GM12878 (cell line): ENCODE measurements at regions not wholly inside any gene's neighbourhood (a gene's known extent, or its start where the extent isn't known, plus 50 kb on each side); places are given as distances from the start of the nearest gene placed in this dataset.

Experiments used
- BMI1 ChIP-seq: fragments of 450-650 bp; IDR thresholded peaks from 2 replicates; pipeline ENCODE4 v1.6.1; 2016; ENCODE audit warnings: mild to moderate bottlenecking, moderate library complexity, borderline replicate concordance
- EP300 ChIP-seq, 2 experiments: fragments of 150-350 bp in 1 of 2; IDR thresholded peaks; 2 replicates each; pipeline ENCODE4 v1.6.1; 2011 to 2012; ENCODE audit warnings: low read depth in 2 of 2, low read length in 2 of 2, borderline replicate concordance in 1 of 2, improper control_type of control experiment in 1 of 2, inconsistent platforms in 1 of 2; ENCODE audit not compliant: control insufficient read depth in 1 of 2
- NR2C1 ChIP-seq: fragments of 450-650 bp; IDR thresholded peaks from 2 replicates; pipeline ENCODE4 v1.6.1; 2017; ENCODE audit warnings: antibody characterized with exemption, mild to moderate bottlenecking, moderate library complexity
- TCF12 ChIP-seq: IDR thresholded peaks from 2 replicates; pipeline ENCODE4 v1.6.1; 2011; ENCODE audit warnings: low read depth, mild to moderate bottlenecking, low read length
- TF ChIP-seq, protein P1 (sequence below): fragments of 450-650 bp; formaldehyde crosslinking; IDR thresholded peaks from 2 replicates; pipeline ENCODE4 v1.4.0; 2020; ENCODE audit warnings: mild to moderate bottlenecking, moderate library complexity
- TF ChIP-seq, protein P2 (sequence below): fragments of 450-650 bp; IDR thresholded peaks from 2 replicates; pipeline ENCODE4 v1.6.1; 2018; ENCODE audit warnings: mild to moderate bottlenecking, low read depth, moderate library complexity; ENCODE audit not compliant: partially characterized antibody
- TF ChIP-seq, protein P3 (sequence below): IDR thresholded peaks from 2 replicates; pipeline ENCODE4 v1.6.1; 2012; ENCODE audit warnings: mild to moderate bottlenecking, low read depth, low read length
- TF ChIP-seq, protein P4 (sequence below): fragments of 450-650 bp; IDR thresholded peaks from 2 replicates; pipeline ENCODE4 v1.6.1; 2017; ENCODE audit warnings: mild to moderate bottlenecking, moderate library complexity

DNA sequence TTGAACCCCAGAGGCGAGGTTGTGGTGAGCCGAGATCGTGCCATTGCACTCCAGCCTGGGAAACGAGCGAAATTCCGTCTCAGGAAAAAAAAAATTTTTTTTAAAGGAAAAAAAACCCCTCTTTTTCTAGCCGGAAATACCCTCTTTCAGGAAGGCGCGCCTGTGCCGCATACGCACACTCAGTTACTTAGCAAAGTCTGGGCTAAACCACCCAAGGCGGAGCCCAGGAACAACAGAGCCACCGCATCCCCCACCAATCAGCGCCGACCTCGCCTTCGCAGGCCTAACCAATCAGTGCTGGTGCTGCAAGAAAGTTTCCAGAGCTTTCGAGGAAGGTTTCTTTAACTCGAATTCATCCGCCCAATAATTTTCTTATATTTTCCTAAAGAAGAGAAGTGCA is 510.4 kb downstream of the KCNJ18 start (continued):
- TF ChIP-seq, protein P1, sequence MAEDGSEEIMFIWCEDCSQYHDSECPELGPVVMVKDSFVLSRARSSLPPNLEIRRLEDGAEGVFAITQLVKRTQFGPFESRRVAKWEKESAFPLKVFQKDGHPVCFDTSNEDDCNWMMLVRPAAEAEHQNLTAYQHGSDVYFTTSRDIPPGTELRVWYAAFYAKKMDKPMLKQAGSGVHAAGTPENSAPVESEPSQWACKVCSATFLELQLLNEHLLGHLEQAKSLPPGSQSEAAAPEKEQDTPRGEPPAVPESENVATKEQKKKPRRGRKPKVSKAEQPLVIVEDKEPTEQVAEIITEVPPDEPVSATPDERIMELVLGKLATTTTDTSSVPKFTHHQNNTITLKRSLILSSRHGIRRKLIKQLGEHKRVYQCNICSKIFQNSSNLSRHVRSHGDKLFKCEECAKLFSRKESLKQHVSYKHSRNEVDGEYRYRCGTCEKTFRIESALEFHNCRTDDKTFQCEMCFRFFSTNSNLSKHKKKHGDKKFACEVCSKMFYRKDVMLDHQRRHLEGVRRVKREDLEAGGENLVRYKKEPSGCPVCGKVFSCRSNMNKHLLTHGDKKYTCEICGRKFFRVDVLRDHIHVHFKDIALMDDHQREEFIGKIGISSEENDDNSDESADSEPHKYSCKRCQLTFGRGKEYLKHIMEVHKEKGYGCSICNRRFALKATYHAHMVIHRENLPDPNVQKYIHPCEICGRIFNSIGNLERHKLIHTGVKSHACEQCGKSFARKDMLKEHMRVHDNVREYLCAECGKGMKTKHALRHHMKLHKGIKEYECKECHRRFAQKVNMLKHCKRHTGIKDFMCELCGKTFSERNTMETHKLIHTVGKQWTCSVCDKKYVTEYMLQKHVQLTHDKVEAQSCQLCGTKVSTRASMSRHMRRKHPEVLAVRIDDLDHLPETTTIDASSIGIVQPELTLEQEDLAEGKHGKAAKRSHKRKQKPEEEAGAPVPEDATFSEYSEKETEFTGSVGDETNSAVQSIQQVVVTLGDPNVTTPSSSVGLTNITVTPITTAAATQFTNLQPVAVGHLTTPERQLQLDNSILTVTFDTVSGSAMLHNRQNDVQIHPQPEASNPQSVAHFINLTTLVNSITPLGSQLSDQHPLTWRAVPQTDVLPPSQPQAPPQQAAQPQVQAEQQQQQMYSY (CRISPR knock-in tag) = no peak
- TF ChIP-seq, protein P2, sequence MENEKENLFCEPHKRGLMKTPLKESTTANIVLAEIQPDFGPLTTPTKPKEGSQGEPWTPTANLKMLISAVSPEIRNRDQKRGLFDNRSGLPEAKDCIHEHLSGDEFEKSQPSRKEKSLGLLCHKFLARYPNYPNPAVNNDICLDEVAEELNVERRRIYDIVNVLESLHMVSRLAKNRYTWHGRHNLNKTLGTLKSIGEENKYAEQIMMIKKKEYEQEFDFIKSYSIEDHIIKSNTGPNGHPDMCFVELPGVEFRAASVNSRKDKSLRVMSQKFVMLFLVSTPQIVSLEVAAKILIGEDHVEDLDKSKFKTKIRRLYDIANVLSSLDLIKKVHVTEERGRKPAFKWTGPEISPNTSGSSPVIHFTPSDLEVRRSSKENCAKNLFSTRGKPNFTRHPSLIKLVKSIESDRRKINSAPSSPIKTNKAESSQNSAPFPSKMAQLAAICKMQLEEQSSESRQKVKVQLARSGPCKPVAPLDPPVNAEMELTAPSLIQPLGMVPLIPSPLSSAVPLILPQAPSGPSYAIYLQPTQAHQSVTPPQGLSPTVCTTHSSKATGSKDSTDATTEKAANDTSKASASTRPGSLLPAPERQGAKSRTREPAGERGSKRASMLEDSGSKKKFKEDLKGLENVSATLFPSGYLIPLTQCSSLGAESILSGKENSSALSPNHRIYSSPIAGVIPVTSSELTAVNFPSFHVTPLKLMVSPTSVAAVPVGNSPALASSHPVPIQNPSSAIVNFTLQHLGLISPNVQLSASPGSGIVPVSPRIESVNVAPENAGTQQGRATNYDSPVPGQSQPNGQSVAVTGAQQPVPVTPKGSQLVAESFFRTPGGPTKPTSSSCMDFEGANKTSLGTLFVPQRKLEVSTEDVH = no peak
- TF ChIP-seq NR2C1 (no peak), BMI1 (no peak), TCF12 (no peak), EP300 (IDR thresholded peaks at IDR 0.05; ENCODE audit: borderline replicate concordance in 1 of 2, control insufficient read depth in 1 of 2, low read depth in 2 of 2, low read length in 2 of 2) (no peak)
- TF ChIP-seq, protein P3, sequence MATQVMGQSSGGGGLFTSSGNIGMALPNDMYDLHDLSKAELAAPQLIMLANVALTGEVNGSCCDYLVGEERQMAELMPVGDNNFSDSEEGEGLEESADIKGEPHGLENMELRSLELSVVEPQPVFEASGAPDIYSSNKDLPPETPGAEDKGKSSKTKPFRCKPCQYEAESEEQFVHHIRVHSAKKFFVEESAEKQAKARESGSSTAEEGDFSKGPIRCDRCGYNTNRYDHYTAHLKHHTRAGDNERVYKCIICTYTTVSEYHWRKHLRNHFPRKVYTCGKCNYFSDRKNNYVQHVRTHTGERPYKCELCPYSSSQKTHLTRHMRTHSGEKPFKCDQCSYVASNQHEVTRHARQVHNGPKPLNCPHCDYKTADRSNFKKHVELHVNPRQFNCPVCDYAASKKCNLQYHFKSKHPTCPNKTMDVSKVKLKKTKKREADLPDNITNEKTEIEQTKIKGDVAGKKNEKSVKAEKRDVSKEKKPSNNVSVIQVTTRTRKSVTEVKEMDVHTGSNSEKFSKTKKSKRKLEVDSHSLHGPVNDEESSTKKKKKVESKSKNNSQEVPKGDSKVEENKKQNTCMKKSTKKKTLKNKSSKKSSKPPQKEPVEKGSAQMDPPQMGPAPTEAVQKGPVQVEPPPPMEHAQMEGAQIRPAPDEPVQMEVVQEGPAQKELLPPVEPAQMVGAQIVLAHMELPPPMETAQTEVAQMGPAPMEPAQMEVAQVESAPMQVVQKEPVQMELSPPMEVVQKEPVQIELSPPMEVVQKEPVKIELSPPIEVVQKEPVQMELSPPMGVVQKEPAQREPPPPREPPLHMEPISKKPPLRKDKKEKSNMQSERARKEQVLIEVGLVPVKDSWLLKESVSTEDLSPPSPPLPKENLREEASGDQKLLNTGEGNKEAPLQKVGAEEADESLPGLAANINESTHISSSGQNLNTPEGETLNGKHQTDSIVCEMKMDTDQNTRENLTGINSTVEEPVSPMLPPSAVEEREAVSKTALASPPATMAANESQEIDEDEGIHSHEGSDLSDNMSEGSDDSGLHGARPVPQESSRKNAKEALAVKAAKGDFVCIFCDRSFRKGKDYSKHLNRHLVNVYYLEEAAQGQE = no peak
- TF ChIP-seq, protein P4, sequence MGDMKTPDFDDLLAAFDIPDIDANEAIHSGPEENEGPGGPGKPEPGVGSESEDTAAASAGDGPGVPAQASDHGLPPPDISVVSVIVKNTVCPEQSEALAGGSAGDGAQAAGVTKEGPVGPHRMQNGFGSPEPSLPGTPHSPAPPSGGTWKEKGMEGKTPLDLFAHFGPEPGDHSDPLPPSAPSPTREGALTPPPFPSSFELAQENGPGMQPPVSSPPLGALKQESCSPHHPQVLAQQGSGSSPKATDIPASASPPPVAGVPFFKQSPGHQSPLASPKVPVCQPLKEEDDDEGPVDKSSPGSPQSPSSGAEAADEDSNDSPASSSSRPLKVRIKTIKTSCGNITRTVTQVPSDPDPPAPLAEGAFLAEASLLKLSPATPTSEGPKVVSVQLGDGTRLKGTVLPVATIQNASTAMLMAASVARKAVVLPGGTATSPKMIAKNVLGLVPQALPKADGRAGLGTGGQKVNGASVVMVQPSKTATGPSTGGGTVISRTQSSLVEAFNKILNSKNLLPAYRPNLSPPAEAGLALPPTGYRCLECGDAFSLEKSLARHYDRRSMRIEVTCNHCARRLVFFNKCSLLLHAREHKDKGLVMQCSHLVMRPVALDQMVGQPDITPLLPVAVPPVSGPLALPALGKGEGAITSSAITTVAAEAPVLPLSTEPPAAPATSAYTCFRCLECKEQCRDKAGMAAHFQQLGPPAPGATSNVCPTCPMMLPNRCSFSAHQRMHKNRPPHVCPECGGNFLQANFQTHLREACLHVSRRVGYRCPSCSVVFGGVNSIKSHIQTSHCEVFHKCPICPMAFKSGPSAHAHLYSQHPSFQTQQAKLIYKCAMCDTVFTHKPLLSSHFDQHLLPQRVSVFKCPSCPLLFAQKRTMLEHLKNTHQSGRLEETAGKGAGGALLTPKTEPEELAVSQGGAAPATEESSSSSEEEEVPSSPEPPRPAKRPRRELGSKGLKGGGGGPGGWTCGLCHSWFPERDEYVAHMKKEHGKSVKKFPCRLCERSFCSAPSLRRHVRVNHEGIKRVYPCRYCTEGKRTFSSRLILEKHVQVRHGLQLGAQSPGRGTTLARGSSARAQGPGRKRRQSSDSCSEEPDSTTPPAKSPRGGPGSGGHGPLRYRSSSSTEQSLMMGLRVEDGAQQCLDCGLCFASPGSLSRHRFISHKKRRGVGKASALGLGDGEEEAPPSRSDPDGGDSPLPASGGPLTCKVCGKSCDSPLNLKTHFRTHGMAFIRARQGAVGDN = no peak
